Hepatocyte (in vitro differentiated cells): ENCODE measurements at regions not wholly inside any gene's neighbourhood (a gene's known extent, or its start where the extent isn't known, plus 50 kb on each side); places are given as distances from the start of the nearest gene placed in this dataset.

Experiments
- EZH2 ChIP-seq: fragments of 200-600 bp; sonication (generic); IDR thresholded peaks from 2 replicates; pipeline ENCODE4 v1.6.1; 2016; ENCODE audit warnings: antibody characterized with exemption, mild to moderate bottlenecking, borderline replicate concordance
- EZH2phosphoT487 ChIP-seq: fragments of 200-600 bp; sonication (generic); IDR thresholded peaks from one replicate; pipeline ENCODE4 v1.6.1; 2018; ENCODE audit warnings: antibody characterized with exemption, mild to moderate bottlenecking, low read depth, moderate library complexity; ENCODE audit not compliant: unreplicated experiment, severe bottlenecking
- TF ChIP-seq, protein P1 (sequence below): fragments of 200-600 bp; sonication (generic); IDR thresholded peaks from 2 replicates; pipeline ENCODE4 v1.5.1; 2016; ENCODE audit warnings: antibody characterized with exemption, mild to moderate bottlenecking; ENCODE audit not compliant: poor library complexity

- TF ChIP-seq, protein P1, sequence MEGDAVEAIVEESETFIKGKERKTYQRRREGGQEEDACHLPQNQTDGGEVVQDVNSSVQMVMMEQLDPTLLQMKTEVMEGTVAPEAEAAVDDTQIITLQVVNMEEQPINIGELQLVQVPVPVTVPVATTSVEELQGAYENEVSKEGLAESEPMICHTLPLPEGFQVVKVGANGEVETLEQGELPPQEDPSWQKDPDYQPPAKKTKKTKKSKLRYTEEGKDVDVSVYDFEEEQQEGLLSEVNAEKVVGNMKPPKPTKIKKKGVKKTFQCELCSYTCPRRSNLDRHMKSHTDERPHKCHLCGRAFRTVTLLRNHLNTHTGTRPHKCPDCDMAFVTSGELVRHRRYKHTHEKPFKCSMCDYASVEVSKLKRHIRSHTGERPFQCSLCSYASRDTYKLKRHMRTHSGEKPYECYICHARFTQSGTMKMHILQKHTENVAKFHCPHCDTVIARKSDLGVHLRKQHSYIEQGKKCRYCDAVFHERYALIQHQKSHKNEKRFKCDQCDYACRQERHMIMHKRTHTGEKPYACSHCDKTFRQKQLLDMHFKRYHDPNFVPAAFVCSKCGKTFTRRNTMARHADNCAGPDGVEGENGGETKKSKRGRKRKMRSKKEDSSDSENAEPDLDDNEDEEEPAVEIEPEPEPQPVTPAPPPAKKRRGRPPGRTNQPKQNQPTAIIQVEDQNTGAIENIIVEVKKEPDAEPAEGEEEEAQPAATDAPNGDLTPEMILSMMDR = no peak
- TF ChIP-seq EZH2 (no peak), EZH2phosphoT487 (no peak)
Measured at GRCh38 chr18:75527848-75528685, 100.6 kb upstream of the SMIM21 start.
